HUDEP-2 (cell line): ENCODE measurements at regions not wholly inside any gene's neighbourhood (a gene's known extent, or its start where the extent isn't known, plus 50 kb on each side); places are given as distances from the start of the nearest gene placed in this dataset.

Source experiments
- DNase-seq, 76 experiments: peaks; one replicate each; lab custom pipeline; 2025; ENCODE audit not compliant: unreplicated experiment in 76 of 76; lab: John Stamatoyannopoulos, UW

DNA sequence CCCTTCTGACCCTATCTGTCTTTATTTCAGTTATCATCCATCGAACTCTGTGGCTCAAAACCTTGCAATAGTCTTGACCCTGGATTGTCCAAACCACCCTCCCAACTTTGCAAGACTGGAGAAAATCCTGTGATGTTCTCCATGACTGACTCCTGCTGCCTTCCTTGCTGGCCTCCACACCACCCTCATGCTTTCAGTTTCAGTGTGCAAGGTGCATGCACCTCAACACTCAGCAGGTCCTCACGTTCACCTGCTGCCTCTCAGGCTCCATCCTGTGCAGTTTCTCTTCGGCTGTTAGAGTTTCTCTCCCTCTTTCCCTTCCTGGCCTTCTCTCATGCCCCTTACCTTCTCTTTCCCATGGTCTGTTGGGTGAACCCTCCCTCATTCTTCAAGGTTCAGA lies 59.4 kb upstream of the ASIC2 start:
- no peak for DNase-seq

DNA sequence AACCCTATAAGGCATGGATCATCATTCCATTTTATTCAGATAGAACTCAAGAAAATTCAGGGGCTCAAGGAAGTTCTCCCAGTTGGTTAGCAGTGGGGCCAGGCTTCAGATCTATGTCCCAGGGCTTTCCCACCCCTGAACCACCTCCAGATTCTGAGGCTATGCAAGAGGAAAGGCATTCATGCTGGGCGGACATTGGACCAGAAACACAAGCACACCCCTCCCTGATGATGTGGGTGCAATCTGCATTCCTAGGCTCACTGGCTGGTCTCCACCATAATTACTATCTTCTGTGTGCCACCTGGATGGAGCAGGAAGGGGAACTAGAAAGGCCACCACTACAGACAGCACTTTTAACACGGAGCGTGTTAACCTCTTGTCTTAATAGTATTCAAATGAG lies 63.2 kb upstream of the ASIC2 start:
- DNase-seq: no peak

DNA sequence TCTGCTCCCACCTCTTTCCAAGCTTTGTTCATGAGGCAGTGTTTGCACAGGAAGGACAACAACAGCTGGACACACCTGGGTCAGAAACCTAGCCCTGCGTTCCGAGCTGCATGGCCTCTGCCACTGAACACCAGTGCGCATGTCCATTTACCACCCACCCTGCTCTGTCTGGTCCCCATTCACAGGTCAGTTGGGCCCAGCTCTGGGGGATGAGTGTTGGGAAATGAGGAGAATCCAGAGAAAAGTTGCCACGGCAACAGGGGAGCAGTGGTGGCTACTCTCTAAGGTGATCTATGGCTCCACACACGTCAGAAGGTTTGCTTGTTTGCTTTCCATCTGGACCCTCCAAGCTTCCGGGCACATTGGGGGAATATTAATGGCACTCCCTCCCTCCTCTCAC lies 70.4 kb upstream of the ASIC2 start:
- no peak for DNase-seq

DNA sequence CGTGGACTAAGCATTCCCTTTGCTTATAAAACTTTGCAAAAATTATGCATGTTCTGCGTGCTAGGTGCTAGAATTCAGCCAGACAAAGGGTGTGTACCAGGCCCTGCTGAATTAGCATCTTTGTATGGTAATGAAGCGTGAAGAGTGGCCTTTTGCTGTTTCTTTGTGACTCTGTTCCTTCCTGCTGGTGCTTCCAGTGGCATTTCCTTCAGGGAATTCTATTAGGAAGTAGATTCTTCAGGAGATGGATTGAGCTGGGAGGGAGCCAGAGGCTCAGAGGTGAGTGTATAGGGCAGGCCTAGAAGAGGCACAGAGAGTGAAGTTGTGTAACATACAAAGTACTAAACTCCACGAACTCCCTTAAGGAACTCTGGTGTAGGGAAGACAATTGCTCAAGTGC lies 73.9 kb upstream of the ASIC2 start:
- DNase-seq: no peak

DNA sequence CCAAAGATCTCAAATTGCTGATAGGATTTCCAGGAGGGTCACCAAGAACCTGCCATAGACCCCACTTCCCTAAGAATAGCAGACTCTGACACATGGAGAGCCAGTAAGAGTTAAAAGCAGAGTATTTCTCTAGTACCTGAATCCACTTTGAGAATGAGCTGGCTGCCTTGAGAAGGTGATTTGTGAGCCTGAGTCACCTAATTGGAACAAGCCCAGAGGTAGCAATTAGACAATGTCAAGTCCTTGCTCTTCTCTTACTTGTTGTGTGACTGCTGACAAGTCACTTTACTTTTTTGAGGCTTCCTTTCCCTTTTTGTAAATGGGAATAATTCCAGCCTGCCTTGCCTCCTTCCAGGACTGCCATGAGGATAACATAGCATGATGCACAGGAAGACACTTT lies 76.1 kb upstream of the ASIC2 start:
- no peak for DNase-seq

DNA sequence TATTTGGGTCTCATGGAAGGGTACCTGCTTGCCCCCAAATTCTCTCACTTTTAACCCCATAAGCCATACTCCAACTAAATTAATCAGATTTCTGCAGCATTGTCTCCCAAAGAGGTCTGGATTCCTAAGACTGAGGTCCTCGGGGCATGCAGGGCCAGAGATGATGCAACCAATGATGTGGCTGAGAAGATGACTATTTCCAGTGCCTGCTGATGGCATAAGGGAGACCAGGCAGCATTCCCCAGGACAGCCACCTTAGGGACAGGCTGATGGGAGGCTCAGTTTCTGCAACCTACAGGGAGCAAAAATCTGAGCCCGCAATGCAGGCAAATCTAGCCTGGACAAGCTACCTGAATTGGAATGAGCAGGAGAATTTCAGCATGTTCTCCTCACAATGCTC lies 76.8 kb upstream of the ASIC2 start:
- DNase-seq: no peak

DNA sequence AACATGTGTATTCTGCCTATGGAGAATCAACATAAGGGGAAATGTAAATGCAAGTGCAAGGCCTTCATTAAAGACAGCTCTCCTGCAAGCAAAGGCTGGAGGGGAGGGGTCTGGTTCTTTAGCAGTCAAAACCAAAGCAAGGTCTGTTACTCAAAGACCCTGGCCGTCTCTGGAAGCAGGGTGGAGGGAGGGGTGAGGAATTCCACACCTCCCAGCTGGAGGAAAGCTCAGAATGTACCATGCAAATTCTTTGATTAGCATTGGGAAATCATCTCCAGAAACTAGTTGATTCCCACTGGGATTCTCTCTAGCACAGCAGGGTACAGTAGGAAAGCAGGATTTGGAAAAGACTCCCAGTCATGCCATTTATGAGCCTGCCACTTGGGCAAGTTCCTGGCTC lies 77.3 kb upstream of the ASIC2 start:
- DNase-seq: no peak

DNA sequence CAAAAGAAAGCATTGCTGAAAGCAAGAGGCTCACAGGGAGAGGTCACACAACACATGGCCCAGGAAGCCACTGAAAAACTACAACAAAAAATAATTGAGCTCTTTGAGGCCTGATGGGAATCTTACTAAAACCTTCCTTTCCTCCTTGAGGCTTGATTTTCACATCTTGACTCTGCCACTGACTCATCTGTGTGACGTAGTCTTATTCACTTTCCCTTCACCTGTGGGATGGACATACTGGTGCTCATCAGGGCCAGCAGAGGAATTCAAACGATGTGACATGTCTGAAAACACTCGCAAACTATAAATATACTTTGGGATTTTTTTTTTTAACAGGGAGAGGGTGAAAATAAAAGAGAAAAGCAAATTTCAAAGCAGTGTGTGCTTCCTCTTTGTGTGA lies 78.3 kb upstream of the ASIC2 start:
- DNase-seq: no peak

DNA sequence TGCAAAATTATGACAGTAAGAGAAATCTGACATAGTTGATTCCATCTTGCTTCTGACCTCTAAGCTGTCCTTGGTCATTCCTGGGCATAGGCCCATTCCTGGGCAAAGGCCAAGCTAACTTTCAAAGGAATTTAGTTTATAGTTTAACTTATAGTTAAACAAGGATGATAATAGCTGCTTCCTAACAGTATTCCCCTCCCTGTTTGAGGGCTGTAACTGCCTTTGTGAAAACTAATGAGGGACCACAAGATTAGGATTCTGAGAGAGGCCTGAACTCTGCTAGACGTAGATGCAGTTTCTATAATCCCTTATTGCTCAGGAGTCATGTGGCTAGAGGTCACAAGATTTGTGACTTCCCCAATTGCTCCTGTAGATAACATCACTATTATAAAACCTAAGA lies 80.2 kb upstream of the ASIC2 start:
- DNase-seq: no peak

DNA sequence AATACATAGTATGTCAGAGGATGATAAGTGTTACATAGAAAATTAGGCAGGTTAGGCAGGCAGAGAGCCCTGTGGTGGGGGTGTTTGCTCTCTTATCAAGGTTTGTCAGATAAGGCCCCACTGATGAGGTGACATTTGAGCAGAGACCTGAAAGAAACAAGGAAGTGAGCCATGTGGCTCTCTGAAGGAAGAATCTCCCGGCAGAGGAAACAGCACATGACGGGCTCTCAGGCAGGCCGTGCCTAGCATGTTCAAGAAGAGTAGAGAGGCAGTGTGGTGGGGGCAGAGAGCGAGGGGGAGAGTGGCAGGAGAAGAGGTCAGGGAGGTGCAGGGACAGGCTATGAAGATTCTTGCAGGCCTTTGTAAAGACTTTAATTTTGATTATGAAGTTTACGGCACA lies 82.0 kb upstream of the ASIC2 start:
- no peak for DNase-seq

DNA sequence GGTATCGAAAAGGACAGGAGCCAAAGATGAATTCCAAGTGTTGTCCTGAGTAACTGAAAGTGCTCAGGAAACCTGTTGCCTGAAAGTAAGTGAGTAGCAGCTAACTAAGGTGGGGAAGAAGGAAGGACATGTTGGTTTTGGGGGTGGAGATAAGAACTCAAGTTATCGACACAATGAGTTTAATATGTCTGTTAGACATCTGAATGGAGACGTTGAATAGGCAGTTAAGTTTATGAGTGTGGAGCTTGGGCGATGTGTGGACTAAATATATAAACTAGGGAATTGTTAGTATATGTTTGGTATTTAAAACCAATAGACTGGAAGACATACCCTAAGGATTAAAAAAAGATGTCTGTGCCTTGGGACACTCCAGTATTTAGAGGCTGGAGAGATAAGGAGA lies 82.7 kb upstream of the ASIC2 start:
- DNase-seq: no peak

DNA sequence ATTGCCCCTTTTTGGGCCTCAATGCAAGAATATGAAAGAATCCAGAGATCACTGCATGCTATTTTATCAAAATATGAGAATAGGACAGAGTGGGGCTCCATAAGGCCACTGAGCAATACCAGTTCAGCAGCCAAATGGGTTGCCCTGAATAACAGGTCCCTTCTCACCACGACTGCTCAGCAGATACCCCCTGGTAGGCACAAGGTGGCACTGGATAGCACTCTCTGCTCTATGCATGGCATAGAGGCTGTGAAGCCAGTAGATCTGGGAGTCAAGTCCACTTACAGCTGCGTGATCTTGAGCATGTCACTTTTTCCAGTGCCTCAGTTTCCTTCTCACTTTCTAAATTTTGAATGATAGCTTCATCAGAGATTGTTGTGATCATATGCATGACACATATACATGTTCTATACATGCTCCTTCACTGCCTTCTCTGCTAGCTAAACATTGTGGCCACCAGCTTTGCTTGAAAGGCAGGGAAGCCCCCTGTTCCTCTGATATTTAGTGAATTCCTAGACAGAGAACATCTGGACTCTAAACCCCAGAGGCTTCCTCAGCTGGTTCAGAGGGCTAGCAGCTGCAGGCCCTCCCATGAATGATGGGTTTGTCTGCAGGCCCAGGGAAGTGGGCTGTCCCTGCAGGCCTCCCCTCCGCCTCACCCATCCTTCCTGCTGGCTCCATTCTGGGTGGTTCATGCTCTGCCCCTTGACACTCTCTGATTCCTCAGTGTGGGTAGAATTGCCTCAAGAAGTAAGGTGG lies 84.9 kb upstream of the ASIC2 start:
- DNase-seq: peak in 1 of 76 experiments; percentile 3

DNA sequence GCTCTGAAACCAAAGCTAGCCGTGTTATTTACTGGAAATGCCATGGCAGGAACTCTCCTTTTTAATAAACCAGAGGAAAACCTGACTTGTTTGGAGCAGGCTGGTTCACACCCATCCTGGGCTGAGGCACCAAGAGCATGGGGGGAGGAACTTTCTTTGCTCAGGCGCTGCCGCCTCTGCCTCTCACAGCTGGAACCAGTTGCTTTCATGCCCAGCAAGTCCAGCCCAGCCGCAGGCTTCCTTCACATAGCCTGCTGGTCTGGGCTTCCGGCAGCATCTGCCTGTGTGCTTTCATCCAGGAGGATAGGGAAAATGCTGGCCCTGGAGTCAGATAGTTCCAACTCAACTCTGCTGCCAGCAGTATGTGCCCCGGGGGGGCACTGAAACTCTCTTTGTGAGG lies 88.1 kb upstream of the ASIC2 start:
- DNase-seq: no peak

DNA sequence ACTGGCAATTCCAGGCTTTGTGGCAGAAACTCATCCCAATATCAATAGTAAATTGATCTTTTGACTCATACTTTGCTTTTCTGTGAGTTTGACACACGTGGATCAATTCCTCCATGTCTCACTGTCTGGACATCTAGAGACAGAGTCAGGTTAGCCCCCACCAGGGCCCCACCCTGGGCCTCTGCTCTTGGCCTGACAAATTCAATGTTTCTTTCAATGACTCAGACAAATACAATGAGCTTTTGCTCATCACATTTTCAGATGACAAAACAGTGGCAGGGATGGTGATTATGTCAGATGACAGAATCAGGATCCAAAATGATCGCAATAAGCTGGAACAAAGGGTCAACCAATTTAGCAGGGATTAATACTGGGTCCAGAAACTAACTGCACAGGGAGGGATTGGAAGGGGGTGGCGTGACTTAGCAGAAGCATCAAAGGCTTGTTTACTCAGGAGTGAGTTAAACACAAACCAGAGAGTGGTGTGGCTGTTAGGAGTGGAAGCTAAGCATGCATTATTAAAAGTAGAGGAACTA lies 90.5 kb upstream of the ASIC2 start:
- DNase-seq: no peak

DNA sequence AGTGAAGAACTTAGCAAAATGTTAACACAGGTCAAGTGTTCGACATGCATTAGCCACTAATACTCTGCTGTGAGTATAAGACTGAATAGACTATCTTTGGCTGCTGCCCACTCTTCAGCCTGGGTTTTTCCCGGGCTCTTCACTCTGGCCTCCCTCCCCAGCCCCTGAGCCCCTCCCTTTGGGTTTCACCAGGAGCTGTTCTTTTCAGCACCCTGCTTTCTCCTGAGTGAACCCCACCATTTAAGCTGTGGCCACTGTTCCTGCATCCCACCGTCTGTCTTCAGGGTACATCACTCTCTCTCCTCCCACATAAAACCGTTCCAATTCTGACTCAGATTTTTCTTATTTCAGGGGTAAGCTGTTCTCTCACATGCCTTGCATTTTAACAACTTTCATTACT lies 92.0 kb upstream of the ASIC2 start:
- DNase-seq: no peak

DNA sequence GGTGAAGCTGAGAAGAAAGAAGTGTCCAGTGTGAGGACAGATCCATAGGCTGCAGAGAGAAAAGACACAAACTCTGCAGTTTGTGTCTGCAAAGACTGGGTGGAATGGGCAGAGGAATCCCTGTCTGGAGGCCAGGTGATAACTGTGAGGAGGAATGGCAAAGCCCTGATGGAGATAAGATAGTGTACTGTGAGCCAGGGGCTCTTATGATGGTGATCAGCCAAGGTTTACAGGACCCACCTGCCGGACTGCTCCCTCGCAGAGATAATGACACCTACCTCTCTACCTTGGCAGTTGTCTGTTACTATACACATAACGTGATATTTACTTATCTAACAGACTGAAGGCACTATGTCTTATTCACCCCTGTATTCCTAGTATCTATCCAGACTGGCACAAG lies 92.6 kb upstream of the ASIC2 start:
- DNase-seq: no peak

DNA sequence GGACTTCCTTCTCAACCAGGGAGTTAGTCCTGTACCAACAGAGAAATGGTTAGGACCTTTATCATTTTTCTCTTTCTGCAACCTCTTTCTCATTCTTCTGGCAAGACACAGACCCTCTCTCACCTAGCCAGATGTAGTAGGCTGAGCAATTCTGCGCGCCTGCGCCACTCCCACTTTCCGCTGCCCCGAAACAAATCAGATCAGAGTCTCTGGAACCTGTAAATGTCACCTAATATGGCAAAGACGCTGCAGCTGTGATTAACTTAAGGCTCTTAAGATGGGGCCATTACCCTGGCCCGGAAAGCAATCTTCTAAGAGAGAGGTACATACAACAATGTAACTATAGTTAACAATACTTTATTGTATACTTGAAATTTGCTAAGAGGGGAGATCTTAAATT lies 94.3 kb upstream of the ASIC2 start:
- DNase-seq: no peak

DNA sequence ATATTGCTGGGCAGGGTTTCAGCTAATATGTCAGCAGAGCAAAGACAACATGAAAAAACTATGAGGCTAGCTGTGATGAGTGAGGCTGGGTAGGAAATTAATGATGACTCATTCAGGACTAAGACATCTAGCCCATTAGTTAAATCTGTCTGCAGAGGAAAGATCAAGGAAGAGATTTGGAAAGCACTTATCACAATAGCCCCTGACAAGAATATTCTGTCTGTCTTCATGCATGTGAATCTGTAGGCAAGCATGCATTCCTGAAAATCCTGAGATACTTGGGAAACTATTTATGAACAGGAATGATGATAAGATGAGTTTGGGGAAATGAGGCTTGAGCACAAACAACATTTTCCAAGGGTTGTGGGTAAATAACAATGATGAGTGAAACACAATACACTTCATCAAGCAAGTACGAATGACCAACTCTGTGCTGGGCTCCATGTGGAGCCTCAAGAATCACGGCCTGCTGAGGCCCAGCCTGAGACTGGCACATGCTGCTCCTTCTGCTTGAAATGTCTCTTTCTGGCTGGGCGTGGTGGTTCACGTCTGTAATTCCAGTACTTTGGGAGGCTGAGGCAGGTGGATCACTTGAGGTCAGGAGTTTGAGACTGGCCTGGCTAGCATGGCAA lies 96.5 kb upstream of the ASIC2 start:
- DNase-seq: no peak

DNA sequence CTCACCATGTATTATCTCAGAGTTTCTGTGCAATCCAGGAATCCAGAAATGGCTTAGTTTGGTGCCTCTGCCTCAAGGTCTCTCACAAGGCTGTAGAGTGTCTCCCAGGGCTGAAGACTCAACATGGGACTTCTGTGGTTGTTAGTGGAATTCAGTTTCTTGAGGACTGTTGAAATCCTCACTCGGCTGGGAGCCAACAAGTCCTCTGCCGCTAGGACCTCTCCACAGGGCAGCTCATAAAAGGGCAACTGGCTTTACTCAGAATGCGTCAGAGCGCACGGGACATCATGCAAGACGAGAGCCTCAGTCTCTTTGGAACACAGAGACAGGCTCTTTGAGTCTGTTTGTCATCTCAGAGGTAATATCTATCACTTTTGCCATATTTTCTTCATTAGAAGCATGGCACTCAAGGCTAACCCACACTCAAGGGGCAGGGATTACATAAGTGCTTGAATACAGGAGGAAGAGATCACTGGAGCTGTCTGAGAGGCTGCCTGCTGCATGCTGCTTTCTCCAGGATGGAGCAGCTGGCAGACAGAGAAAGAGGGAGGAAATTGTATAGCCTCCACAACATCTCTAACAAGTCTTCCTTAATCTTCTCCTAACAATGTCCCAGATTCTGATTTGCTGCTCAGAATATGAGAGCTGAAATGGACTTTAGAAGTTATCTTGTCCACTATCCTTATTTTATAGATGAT lies 97.5 kb upstream of the ASIC2 start:
- no peak for DNase-seq

DNA sequence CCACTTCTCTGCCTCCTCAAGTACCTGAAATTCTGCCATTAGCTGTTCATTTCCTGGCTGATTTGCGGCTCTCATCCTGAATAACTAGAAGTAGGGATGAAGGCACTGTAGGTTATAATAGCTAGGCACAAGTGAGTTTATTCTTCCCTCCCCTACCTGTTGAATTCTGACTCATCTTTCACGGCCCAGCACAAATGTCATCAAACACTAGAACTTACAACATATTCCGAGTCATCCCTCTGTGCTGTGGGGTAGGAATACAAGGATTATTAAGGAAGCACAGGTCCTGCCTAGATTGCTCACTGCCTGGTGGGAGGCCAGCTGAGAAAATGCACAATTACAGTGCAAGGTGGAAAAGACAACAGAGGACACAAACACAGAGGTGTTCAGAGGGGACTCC lies 103.7 kb upstream of the ASIC2 start:
- no peak for DNase-seq

DNA sequence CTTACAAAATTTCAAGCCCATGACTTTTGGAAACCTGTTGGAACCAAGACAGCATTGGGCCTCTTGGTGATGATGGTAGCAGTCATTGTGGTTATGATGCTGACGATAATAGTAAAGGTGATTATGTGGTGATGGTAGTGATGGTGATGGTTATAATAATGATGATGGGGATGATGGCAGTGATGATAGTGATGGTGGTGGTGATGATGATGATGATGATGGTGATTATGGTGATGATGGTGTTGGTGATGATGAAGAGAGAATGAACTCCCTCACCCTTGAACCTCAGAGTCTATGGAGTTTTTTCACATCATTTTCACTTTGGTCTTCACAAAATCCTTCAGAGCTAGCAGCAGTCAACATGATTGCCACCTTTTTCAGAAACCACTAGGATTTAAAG lies 105.3 kb upstream of the ASIC2 start:
- no peak for DNase-seq

DNA sequence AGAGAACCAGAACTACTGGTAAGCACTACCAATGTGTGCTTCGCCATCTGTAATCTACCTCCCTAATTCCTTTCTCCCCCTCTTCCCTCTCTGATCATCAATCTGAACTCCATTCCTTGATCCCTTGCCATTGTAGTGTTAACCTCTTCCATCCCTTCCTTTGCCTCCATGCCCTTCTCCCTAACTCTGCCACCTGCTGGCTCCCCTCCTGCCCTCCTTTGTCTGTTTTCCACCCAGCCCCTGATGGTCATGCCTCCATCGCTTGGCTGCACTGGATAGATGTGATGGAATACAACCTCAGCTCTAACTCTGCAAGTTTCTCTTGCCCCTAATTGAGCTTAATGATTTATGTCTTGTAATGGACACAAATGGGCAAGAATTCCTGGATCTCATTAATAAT lies 108.2 kb upstream of the ASIC2 start:
- DNase-seq: no peak
